ENCODE measurements at regions not wholly inside any gene's neighbourhood (a gene's known extent, or its start where the extent isn't known, plus 50 kb on each side); places are given as distances from the start of the nearest gene placed in this dataset.

- TF ChIP-seq CTCF (IDR thresholded peaks at IDR 0.05) (no peak), POLR2A (IDR thresholded peaks at IDR 0.05) (no peak)
These were observed 403.3 kb downstream of the METTL4 start for GRCh38 chr18:2168022-2168421.

Measured in right lobe of liver (tissue), 4 donors.